CD14-positive monocyte (primary cell): ENCODE measurements at regions not wholly inside any gene's neighbourhood (a gene's known extent, or its start where the extent isn't known, plus 50 kb on each side); places are given as distances from the start of the nearest gene placed in this dataset.

ENCODE experiments used
- DNase-seq, 3 donors: peaks; one replicate each; pipeline ENCODE4 v3.0.0-alpha.2; 2011 to 2022
- H2AFZ ChIP-seq: 2 replicates; pipeline ENCODE4 v1.6.0; 2012; ENCODE audit warnings: mild to moderate bottlenecking, low read depth, low read length, inconsistent platforms; ENCODE audit not compliant: insufficient read depth, poor library complexity, severe bottlenecking
- H3K27ac ChIP-seq, 2 donors: 1 replicate in 1 of 2; 2 replicates in 1 of 2; pipeline ENCODE4 v1.5.1; 2012 to 2013; ENCODE audit warnings: low read length in 2 of 2, control low read depth in 1 of 2, inconsistent platforms in 1 of 2, low read depth in 1 of 2, mild to moderate bottlenecking in 1 of 2
- H3K27me3 ChIP-seq, 2 donors: one replicate each; pipeline versions ENCODE4 v1.6.0 to v1.6.1; 2011 to 2013; ENCODE audit warnings: low read length in 2 of 2; ENCODE audit not compliant: control insufficient read depth in 2 of 2, insufficient read depth in 2 of 2
- H3K36me3 ChIP-seq, 2 donors: replicated peaks in 1 of 2; 1 replicate in 1 of 2; 2 replicates in 1 of 2; pipeline versions ENCODE4 v1.5.1 to v1.6.1; 2012 to 2013; ENCODE audit warnings: low read length in 2 of 2, control low read depth in 1 of 2, inconsistent platforms in 1 of 2, mild to moderate bottlenecking in 1 of 2; ENCODE audit not compliant: insufficient read depth in 2 of 2, control insufficient read depth in 1 of 2
- H3K4me1 ChIP-seq, 2 donors: 1 replicate in 1 of 2; 2 replicates in 1 of 2; pipeline versions ENCODE4 v1.5.1 to v1.6.1; 2012 to 2013; ENCODE audit warnings: low read length in 2 of 2, control low read depth in 1 of 2, inconsistent platforms in 1 of 2, mild to moderate bottlenecking in 1 of 2, moderate library complexity in 1 of 2; ENCODE audit not compliant: insufficient read depth in 2 of 2, control insufficient read depth in 1 of 2
- H3K4me2 ChIP-seq: replicated peaks from 2 replicates; pipeline ENCODE3; 2012; ENCODE audit warnings: low read length, moderate library complexity, mild to moderate bottlenecking; ENCODE audit not compliant: poor library complexity, severe bottlenecking; ENCODE audit errors: extremely low read depth
- H3K4me3 ChIP-seq, 3 experiments: fragments of 200-600 bp in 1 of 3; sonication (generic) in 1 of 3; replicated peaks in 1 of 3; 1 replicate in 2 of 3; 2 replicates in 1 of 3; pipeline ENCODE4 v1.5.1; 2011 to 2013; ENCODE audit warnings: low read length in 3 of 3, mild to moderate bottlenecking in 3 of 3, control low read depth in 2 of 3, low read depth in 2 of 3, inconsistent platforms in 1 of 3, moderate library complexity in 1 of 3
- H3K79me2 ChIP-seq: 2 replicates; pipeline ENCODE4 v1.6.0; 2012; ENCODE audit warnings: mild to moderate bottlenecking, control low read depth, inconsistent platforms, low read length, moderate library complexity; ENCODE audit not compliant: insufficient read depth
- H3K9ac ChIP-seq: 2 replicates; pipeline ENCODE4 v1.6.0; 2017; ENCODE audit warnings: low read length, mild to moderate bottlenecking; ENCODE audit not compliant: insufficient read depth, poor library complexity, severe bottlenecking
- H3K9me3 ChIP-seq, 2 donors: replicated peaks in 1 of 2; 1 replicate in 1 of 2; 2 replicates in 1 of 2; pipeline versions ENCODE4 v1.5.1 to v1.6.1; 2012 to 2013; ENCODE audit warnings: low read length in 2 of 2, control low read depth in 1 of 2; ENCODE audit not compliant: control insufficient read depth in 1 of 2, insufficient read depth in 1 of 2
- H4K20me1 ChIP-seq: 2 replicates; pipeline ENCODE4 v1.6.0; 2012; ENCODE audit warnings: mild to moderate bottlenecking, low read length, control low read depth, moderate library complexity; ENCODE audit not compliant: insufficient read depth
- H3K27ac Mint-ChIP-seq, 7 donors: one replicate each; pipeline ENCODE4 v1.8.0; 2020; ENCODE audit warnings: mild to moderate bottlenecking in 7 of 7, mixed read lengths in 7 of 7, moderate library complexity in 6 of 7, inconsistent platforms in 2 of 7
- H3K27me3 Mint-ChIP-seq, 3 donors: one replicate each; pipeline ENCODE4 v1.8.0; 2021 to 2022; ENCODE audit warnings: low read depth in 3 of 3, mild to moderate bottlenecking in 3 of 3, mixed read lengths in 3 of 3, moderate library complexity in 3 of 3, inconsistent platforms in 1 of 3
- H3K36me3 Mint-ChIP-seq, 2 donors: one replicate each; pipeline ENCODE4 v1.8.0; 2020; ENCODE audit warnings: mixed read lengths in 2 of 2, inconsistent platforms in 1 of 2, mild to moderate bottlenecking in 1 of 2
- H3K4me1 Mint-ChIP-seq: one replicate; pipeline ENCODE4 v1.8.0; 2020; ENCODE audit warnings: mild to moderate bottlenecking, mixed read lengths
- H3K4me3 Mint-ChIP-seq, 2 donors: one replicate each; pipeline ENCODE4 v1.8.0; 2020; ENCODE audit warnings: mild to moderate bottlenecking in 2 of 2, mixed read lengths in 2 of 2, moderate library complexity in 1 of 2
- H3K9me3 Mint-ChIP-seq, 7 donors: one replicate each; pipeline ENCODE4 v1.8.0; 2020 to 2022; ENCODE audit warnings: mixed read lengths in 7 of 7, mild to moderate bottlenecking in 6 of 7, moderate library complexity in 6 of 7, inconsistent platforms in 2 of 7
- whole genome bisulfite sequencing: methylation state at CpG from one replicate; pipeline ENCODE4 v1.1.5; 2013; ENCODE audit warnings: missing lambda C conversion rate; ENCODE audit not compliant: insufficient coverage; 5-methylcytosine and 5-hydroxymethylcytosine counted together
- intact Hi-C, 2 donors: fragments of 100-400 bp; cut with micrococcal nuclease; formaldehyde crosslinking; loops; one replicate each; pipeline versions ENCODE4 v1.15.0 to v1.15.1; 2023
- TF ChIP-seq, protein P1 (sequence below): fragments of 200-600 bp; IDR thresholded peaks from one replicate; pipeline ENCODE4 v1.8.0; 2022; ENCODE audit warnings: antibody characterized with exemption, mild to moderate bottlenecking

GRCh38 chr9:13990331-13990730 is 323.6 kb downstream of the NFIB start:
- Mint-ChIP-seq H3K27ac (no peak overlapping the region), H3K4me1 (no peaks in the 10 kb centered on the region), H3K36me3 (no peaks in the 10 kb centered on the region), H3K4me3 (no peak overlapping the region), H3K9me3 (peaks cover 8 to 29% (median 16%) of the 10 kb centered on the region in 7 donors), H3K27me3 (peaks cover 0 to 7% (median 2%) of the 10 kb centered on the region in 3 donors)
- TF ChIP-seq, protein P1, sequence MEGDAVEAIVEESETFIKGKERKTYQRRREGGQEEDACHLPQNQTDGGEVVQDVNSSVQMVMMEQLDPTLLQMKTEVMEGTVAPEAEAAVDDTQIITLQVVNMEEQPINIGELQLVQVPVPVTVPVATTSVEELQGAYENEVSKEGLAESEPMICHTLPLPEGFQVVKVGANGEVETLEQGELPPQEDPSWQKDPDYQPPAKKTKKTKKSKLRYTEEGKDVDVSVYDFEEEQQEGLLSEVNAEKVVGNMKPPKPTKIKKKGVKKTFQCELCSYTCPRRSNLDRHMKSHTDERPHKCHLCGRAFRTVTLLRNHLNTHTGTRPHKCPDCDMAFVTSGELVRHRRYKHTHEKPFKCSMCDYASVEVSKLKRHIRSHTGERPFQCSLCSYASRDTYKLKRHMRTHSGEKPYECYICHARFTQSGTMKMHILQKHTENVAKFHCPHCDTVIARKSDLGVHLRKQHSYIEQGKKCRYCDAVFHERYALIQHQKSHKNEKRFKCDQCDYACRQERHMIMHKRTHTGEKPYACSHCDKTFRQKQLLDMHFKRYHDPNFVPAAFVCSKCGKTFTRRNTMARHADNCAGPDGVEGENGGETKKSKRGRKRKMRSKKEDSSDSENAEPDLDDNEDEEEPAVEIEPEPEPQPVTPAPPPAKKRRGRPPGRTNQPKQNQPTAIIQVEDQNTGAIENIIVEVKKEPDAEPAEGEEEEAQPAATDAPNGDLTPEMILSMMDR, result no peak
- Histone ChIP-seq H3K4me2 (no peak overlapping the region), H3K9ac (no peak overlapping the region), H3K4me1 (no peaks in the 10 kb centered on the region), H3K4me3 (no peak overlapping the region), H3K36me3 (no peaks in the 10 kb centered on the region), H4K20me1 (no peaks in the 10 kb centered on the region), H3K79me2 (no peaks in the 10 kb centered on the region), H3K9me3 (peaks cover 15 to 25% of the 10 kb centered on the region in 2 donors), H3K27ac (no peak overlapping the region), H2AFZ (no peak overlapping the region), H3K27me3 (no peaks in the 10 kb centered on the region)
- no peak for DNase-seq
- intact Hi-C loops, result no loop called here

DNA sequence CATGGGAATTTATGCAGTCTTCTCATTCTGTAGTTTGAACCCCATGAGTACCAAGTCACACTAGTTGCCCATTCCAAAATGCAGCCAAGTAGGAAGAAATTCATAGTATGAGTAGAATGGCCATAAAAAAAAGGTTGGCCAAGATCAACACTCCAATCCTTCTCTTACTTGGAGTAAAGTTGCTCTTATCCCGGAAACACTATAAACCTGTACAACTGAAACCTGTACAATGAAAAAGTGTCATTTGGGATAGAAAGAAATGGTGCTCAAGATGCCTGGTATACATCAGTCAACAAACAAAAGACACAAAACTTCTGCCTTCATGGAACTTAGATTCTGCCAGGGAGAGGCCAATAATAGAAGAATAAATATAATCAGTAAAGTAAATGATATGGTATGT is 325.0 kb downstream of the NFIB start:
- TF ChIP-seq, protein P1, result no peak
- H3K27ac Mint-ChIP-seq, result no peak overlapping the region
- no peak overlapping the region for H3K4me3 ChIP-seq
- H3K4me1 ChIP-seq, result no peaks in the 10 kb centered on the region
- no peak overlapping the region for H3K9ac ChIP-seq
- peaks cover 15 to 25% of the 10 kb centered on the region in 2 donors for H3K9me3 ChIP-seq
- no peaks in the 10 kb centered on the region for H3K27me3 ChIP-seq
- no peak overlapping the region for H3K27ac ChIP-seq
- no peak overlapping the region for H3K4me2 ChIP-seq
- no peaks in the 10 kb centered on the region for H3K79me2 ChIP-seq
- H3K27me3 Mint-ChIP-seq, result peaks cover 0 to 7% (median 2%) of the 10 kb centered on the region in 3 donors
- intact Hi-C loops, result no loop called here
- H4K20me1 ChIP-seq, result no peaks in the 10 kb centered on the region
- WGBS, result no CpG with 5 or more reads among the region's 1 CpG
- no peak overlapping the region for H2AFZ ChIP-seq
- H3K36me3 ChIP-seq, result no peaks in the 10 kb centered on the region
- no peaks in the 10 kb centered on the region for H3K4me1 Mint-ChIP-seq
- peaks cover 10 to 25% (median 14%) of the 10 kb centered on the region in 7 donors for H3K9me3 Mint-ChIP-seq
- no peak for DNase-seq
- no peak overlapping the region for H3K4me3 Mint-ChIP-seq
- no peaks in the 10 kb centered on the region for H3K36me3 Mint-ChIP-seq
